DND-41 (cell line): ENCODE measurements at regions not wholly inside any gene's neighbourhood (a gene's known extent, or its start where the extent isn't known, plus 50 kb on each side); places are given as distances from the start of the nearest gene placed in this dataset.

Experiments used
- CTCF ChIP-seq: IDR thresholded peaks from 2 replicates; pipeline ENCODE4 v1.5.1; 2012; ENCODE audit warnings: borderline replicate concordance, low read length, moderate library complexity, mild to moderate bottlenecking; ENCODE audit not compliant: poor library complexity, severe bottlenecking; ENCODE audit errors: extremely low read depth
- EZH2 ChIP-seq: IDR thresholded peaks from 3 replicates; pipeline ENCODE4 v1.6.1; 2012; ENCODE audit warnings: borderline replicate concordance, low read depth, mild to moderate bottlenecking, moderate library complexity, low read length, inconsistent platforms; ENCODE audit not compliant: severe bottlenecking

GRCh38 chr15:47332481-47332880 is 384.8 kb upstream of the SEMA6D start:
- no peak for TF ChIP-seq CTCF
- no peak for TF ChIP-seq EZH2
